OCI-LY3 (cell line): ENCODE measurements at regions not wholly inside any gene's neighbourhood (a gene's known extent, or its start where the extent isn't known, plus 50 kb on each side); places are given as distances from the start of the nearest gene placed in this dataset.
A peak's percentile ranks its signal among the peaks of the same experiment; 100 is the strongest.

Source experiments
- H2AFZ ChIP-seq: fragments of 200-600, 300-600 bp; shearing (Covaris generic); 2 replicates; pipeline ENCODE4 v1.6.0; 2014; ENCODE audit warnings: antibody characterized with exemption, low read depth, low read length
- H3K27ac ChIP-seq: fragments of 200-600, 300-600 bp; sonication (generic); 2 replicates; pipeline ENCODE4 v1.5.1; 2014; ENCODE audit warnings: mild to moderate bottlenecking, low read length, moderate library complexity, mixed read lengths
- H3K27me3 ChIP-seq: fragments of 200-600, 300-600 bp; sonication (generic); 2 replicates; pipeline ENCODE4 v1.6.1; 2014; ENCODE audit warnings: low read depth, low read length, mixed read lengths
- H3K36me3 ChIP-seq: fragments of 200-600, 300-600 bp; sonication (generic); replicated peaks from 2 replicates; pipeline ENCODE3; 2014; ENCODE audit warnings: low read depth, low read length, mixed read lengths
- H3K4me1 ChIP-seq: fragments of 300-600, 200-600 bp; sonication (generic); 2 replicates; pipeline ENCODE4 v1.6.1; 2014; ENCODE audit warnings: low read length, mixed read lengths
- H3K4me2 ChIP-seq: fragments of 200-600, 300-600 bp; sonication (generic); 2 replicates; pipeline ENCODE4 v1.6.1; 2014; ENCODE audit warnings: low read length, mixed read lengths
- H3K4me3 ChIP-seq: fragments of 300-600, 200-600 bp; sonication (generic); 2 replicates; pipeline ENCODE4 v1.5.1; 2014; ENCODE audit warnings: antibody characterized with exemption, mild to moderate bottlenecking, low read length, moderate library complexity
- H3K79me2 ChIP-seq: fragments of 300-600, 200-600 bp; shearing (Covaris generic); 2 replicates; pipeline ENCODE4 v1.6.1; 2014; ENCODE audit warnings: mild to moderate bottlenecking, low read length, mixed read lengths
- H3K9ac ChIP-seq: fragments of 300-600, 200-600 bp; shearing (Covaris generic); 2 replicates; pipeline ENCODE4 v1.6.0; 2014; ENCODE audit warnings: mild to moderate bottlenecking, low read length, moderate library complexity
- H3K9me3 ChIP-seq: fragments of 200-600, 300-600 bp; shearing (Covaris generic); 2 replicates; pipeline ENCODE4 v1.6.1; 2014; ENCODE audit warnings: low read length, mixed read lengths; ENCODE audit not compliant: insufficient read depth
- H4K20me1 ChIP-seq: fragments of 200-600, 300-600 bp; sonication (generic); 2 replicates; pipeline ENCODE4 v1.6.1; 2016; ENCODE audit warnings: low read length, mixed read lengths; ENCODE audit not compliant: insufficient read depth
- CTCF ChIP-seq: fragments of 200-600, 300-600 bp; sonication (generic); IDR thresholded peaks from 2 replicates; pipeline ENCODE4 v1.5.1; 2014; ENCODE audit warnings: antibody characterized with exemption, low read length, low read depth
- EZH2phosphoT487 ChIP-seq: fragments of 200-600 bp; shearing (Covaris generic); IDR thresholded peaks from 2 replicates; pipeline ENCODE4 v1.6.1; 2018; ENCODE audit warnings: antibody characterized with exemption, mixed run types, low read depth

GRCh38 chr3:159266779-159267178, 464.9 kb downstream of the MFSD1 start:
- TF ChIP-seq CTCF (peak; percentile 74), EZH2phosphoT487 (no peak)

GRCh38 chr3:159271799-159272512, 470.1 kb downstream of the MFSD1 start:
- Histone ChIP-seq H3K27ac (no peak overlapping the region), H3K9ac (no peak overlapping the region), H3K4me1 (no peaks in the 10 kb centered on the region), H3K4me3 (no peak overlapping the region), H3K79me2 (no peaks in the 10 kb centered on the region), H3K9me3 (no peaks in the 10 kb centered on the region), H4K20me1 (no peaks in the 10 kb centered on the region), H3K27me3 (peaks cover 6% of the 10 kb centered on the region; the same call in 1 of the 2 replicates), H2AFZ (no peak overlapping the region), H3K4me2 (no peak overlapping the region), H3K36me3 (no peaks in the 10 kb centered on the region)
- TF ChIP-seq EZH2phosphoT487: no peak
- no peak for TF ChIP-seq CTCF

More at GRCh38 chr3:159266779-159267178, 464.9 kb downstream of the MFSD1 start:
- Histone ChIP-seq H3K9ac (no peak overlapping the region), H3K9me3 (no peaks in the 10 kb centered on the region), H3K4me2 (no peak overlapping the region), H4K20me1 (no peaks in the 10 kb centered on the region), H3K4me1 (peaks cover 4% of the 10 kb centered on the region; the same call in 1 of the 2 replicates), H3K79me2 (no peaks in the 10 kb centered on the region), H3K27me3 (peaks cover 10% of the 10 kb centered on the region; the same call in 1 of the 2 replicates), H2AFZ (no peak overlapping the region), H3K36me3 (no peaks in the 10 kb centered on the region), H3K4me3 (no peak overlapping the region), H3K27ac (no peak overlapping the region)

- TF ChIP-seq EZH2phosphoT487: no peak
- no peak for TF ChIP-seq CTCF
- H3K27me3 ChIP-seq: peaks cover 8% of the 10 kb centered on the region; the same call in 1 of the 2 replicates
- H3K9me3 ChIP-seq: no peaks in the 10 kb centered on the region
Measured at GRCh38 chr3:159273070-159273469, 471.2 kb downstream of the MFSD1 start.

GRCh38 chr3:159273608-159274007, 471.8 kb downstream of the MFSD1 start:
- H3K9me3 ChIP-seq: no peaks in the 10 kb centered on the region
- H4K20me1 ChIP-seq: no peaks in the 10 kb centered on the region
- H3K36me3 ChIP-seq: no peaks in the 10 kb centered on the region
- no peak overlapping the region for H3K27ac ChIP-seq
- H3K9ac ChIP-seq: no peak overlapping the region
- H3K27me3 ChIP-seq: peaks cover 8% of the 10 kb centered on the region; the same call in 1 of the 2 replicates
- no peak overlapping the region for H3K4me2 ChIP-seq
- H2AFZ ChIP-seq: no peak overlapping the region
- TF ChIP-seq EZH2phosphoT487: no peak
- no peak for TF ChIP-seq CTCF
- H3K4me1 ChIP-seq: no peaks in the 10 kb centered on the region
- H3K79me2 ChIP-seq: no peaks in the 10 kb centered on the region
- no peak overlapping the region for H3K4me3 ChIP-seq

More at GRCh38 chr3:159273070-159273469, 471.2 kb downstream of the MFSD1 start:
- H2AFZ ChIP-seq: no peak overlapping the region
- H3K4me2 ChIP-seq: no peak overlapping the region
- no peaks in the 10 kb centered on the region for H4K20me1 ChIP-seq
- H3K36me3 ChIP-seq: no peaks in the 10 kb centered on the region
- H3K4me1 ChIP-seq: no peaks in the 10 kb centered on the region
- H3K79me2 ChIP-seq: no peaks in the 10 kb centered on the region
- H3K9ac ChIP-seq: no peak overlapping the region
- no peak overlapping the region for H3K27ac ChIP-seq
- H3K4me3 ChIP-seq: no peak overlapping the region
